Endothelial cell of umbilical vein (primary cell): ENCODE measurements at regions not wholly inside any gene's neighbourhood (a gene's known extent, or its start where the extent isn't known, plus 50 kb on each side); places are given as distances from the start of the nearest gene placed in this dataset.

Experiments
- BruUV-seq: library from RNA; stranded (reverse); fragments of 400-500 nt; replicated peaks from 2 replicates; lab custom pipeline; 2021; lab: Mats Ljungman, UMichigan
- CTCF ChIA-PET: fragments of 300-600, 350-600 bp; sonication (Branson Sonifier 250); formaldehyde crosslinking; loops from one replicate; lab custom pipeline; 2021; ENCODE audit warnings: antibody characterized with exemption, inconsistent platforms; lab: Charles Lee
- POLR2A ChIA-PET: fragments of 300-600, 350-600 bp; sonication (Branson Sonifier 250); formaldehyde crosslinking; loops from one replicate; lab custom pipeline; 2021; ENCODE audit warnings: antibody characterized with exemption, inconsistent platforms; lab: Charles Lee
- DNase-seq: peaks from one replicate; pipeline ENCODE4 v3.0.0-alpha.2; 2011; ENCODE audit warnings: low read depth, low spot score
- FAIRE-seq: peaks from 2 replicates; lab custom pipeline; 2011; peaks lifted over from hg19 to GRCh38; lab: Jason Lieb, UNC
- H2AFZ ChIP-seq: 2 replicates; pipeline ENCODE4 v1.6.0; 2012; ENCODE audit warnings: low read depth, low read length, control low read depth, inconsistent platforms
- H3K27ac ChIP-seq: 2 replicates; pipeline ENCODE4 v1.5.1; 2011; ENCODE audit warnings: low read depth, mild to moderate bottlenecking, control low read depth, low read length, moderate library complexity; ENCODE audit not compliant: insufficient read depth
- H3K27me3 ChIP-seq, 2 experiments: 2 replicates each; pipeline versions ENCODE4 v1.6.0 to v1.6.1; 2011; ENCODE audit warnings: low read length in 2 of 2, mixed read lengths in 1 of 2; ENCODE audit not compliant: control insufficient read depth in 2 of 2, insufficient read depth in 2 of 2
- H3K36me3 ChIP-seq, 2 experiments: 2 replicates in 1 of 2; 3 replicates in 1 of 2; pipeline ENCODE4 v1.5.1; 2011; ENCODE audit warnings: low read length in 2 of 2, mild to moderate bottlenecking in 1 of 2, moderate library complexity in 1 of 2; ENCODE audit not compliant: control insufficient read depth in 2 of 2, insufficient read depth in 2 of 2; ENCODE audit errors: extremely low read depth in 1 of 2
- H3K4me1 ChIP-seq: 3 replicates; pipeline ENCODE4 v1.5.1; 2011; ENCODE audit warnings: mild to moderate bottlenecking, low read length; ENCODE audit not compliant: control insufficient read depth, insufficient read depth; ENCODE audit errors: extremely low read depth
- H3K4me2 ChIP-seq: 2 replicates; pipeline ENCODE4 v1.6.1; 2011; ENCODE audit warnings: low read length, control low read depth, mixed read lengths; ENCODE audit not compliant: insufficient read depth
- H3K4me3 ChIP-seq, 3 experiments: fragments of 200-600 bp in 1 of 3; sonication (generic), shearing (Covaris generic) in 1 of 3; replicated peaks in 1 of 3; 2 replicates each; pipeline ENCODE4 v1.5.1; 2011 to 2016; ENCODE audit warnings: control low read depth in 3 of 3, low read length in 3 of 3, mild to moderate bottlenecking in 2 of 3, inconsistent platforms in 1 of 3, low read depth in 1 of 3, moderate library complexity in 1 of 3; ENCODE audit not compliant: insufficient read depth in 1 of 3
- H3K79me2 ChIP-seq: 2 replicates; pipeline ENCODE4 v1.6.0; 2012; ENCODE audit warnings: low read length, inconsistent platforms; ENCODE audit not compliant: control insufficient read depth, insufficient read depth
- H3K9ac ChIP-seq: replicated peaks from 2 replicates; pipeline ENCODE3; 2011; ENCODE audit warnings: low read length, control low read depth; ENCODE audit not compliant: insufficient read depth; ENCODE audit errors: extremely low read depth
- H3K9me1 ChIP-seq: replicated peaks from 3 replicates; pipeline ENCODE4 v1.6.0; 2011; ENCODE audit warnings: mild to moderate bottlenecking, low read length; ENCODE audit not compliant: control insufficient read depth, insufficient read depth; ENCODE audit errors: extremely low read depth
- H3K9me3 ChIP-seq: replicated peaks from 2 replicates; pipeline ENCODE4 v1.5.1; 2012; ENCODE audit warnings: low read length, inconsistent platforms; ENCODE audit not compliant: control insufficient read depth, insufficient read depth
- H4K20me1 ChIP-seq: replicated peaks from 2 replicates; pipeline ENCODE3; 2011; ENCODE audit warnings: mild to moderate bottlenecking, low read length; ENCODE audit not compliant: control insufficient read depth, insufficient read depth; ENCODE audit errors: extremely low read depth
- CTCF ChIP-seq, 2 donors: IDR thresholded peaks; 1 replicate in 1 of 2; 2 replicates in 1 of 2; pipeline ENCODE4 v1.5.1; 2011; ENCODE audit warnings: low read length in 2 of 2, mild to moderate bottlenecking in 2 of 2, moderate library complexity in 2 of 2, control low read depth in 1 of 2, inconsistent platforms in 1 of 2, low read depth in 1 of 2; ENCODE audit not compliant: insufficient read depth in 1 of 2; ENCODE audit errors: extremely low read depth in 1 of 2
- EZH2 ChIP-seq: IDR thresholded peaks from 2 replicates; pipeline ENCODE4 v1.6.1; 2012; ENCODE audit warnings: borderline replicate concordance, low read depth, mild to moderate bottlenecking, moderate library complexity, low read length, inconsistent platforms; ENCODE audit not compliant: severe bottlenecking
- FOS ChIP-seq: IDR thresholded peaks from 2 replicates; pipeline ENCODE4 v1.6.1; 2011; ENCODE audit warnings: mild to moderate bottlenecking, low read length, moderate library complexity, borderline replicate concordance; ENCODE audit not compliant: insufficient read depth
- GATA2 ChIP-seq: IDR thresholded peaks from 2 replicates; pipeline ENCODE4 v1.7.0; 2011; ENCODE audit warnings: low read depth, mild to moderate bottlenecking, moderate library complexity, mixed read lengths, low read length; ENCODE audit not compliant: insufficient read length, insufficient read depth
- JUN ChIP-seq: IDR thresholded peaks from 2 replicates; pipeline ENCODE4 v1.6.1; 2011; ENCODE audit warnings: borderline replicate concordance, low read depth; ENCODE audit not compliant: insufficient read length, insufficient read depth
- MAX ChIP-seq: IDR thresholded peaks from 2 replicates; pipeline ENCODE4 v1.6.1; 2011; ENCODE audit not compliant: insufficient read depth, insufficient read length
- MYC ChIP-seq: IDR thresholded peaks from one replicate; pipeline ENCODE4 v1.6.1; 2011; ENCODE audit warnings: mild to moderate bottlenecking, low read depth, low read length
- POLR2A ChIP-seq: IDR thresholded peaks from 2 replicates; pipeline ENCODE4 v1.6.1; 2012; ENCODE audit warnings: low read depth, mild to moderate bottlenecking, control low read depth, low read length
- POLR2AphosphoS5 ChIP-seq: IDR thresholded peaks from 2 replicates; pipeline ENCODE4 v1.6.1; 2012; ENCODE audit warnings: low read depth, mild to moderate bottlenecking, control low read depth, low read length, moderate library complexity; ENCODE audit not compliant: insufficient read depth
- dilution Hi-C: fragments of 300-500 bp; cut with MboI; formaldehyde crosslinking; loops from one replicate; pipeline ENCODE4 v1.15.0; 2019; ENCODE audit warnings: low sequenced_read_pairs; ENCODE audit not compliant: extremely low pct_ligation_motif_present
- intact Hi-C: fragments of 100-400 bp; cut with micrococcal nuclease; formaldehyde crosslinking; loops from one replicate; pipeline ENCODE4 v1.10.0; 2022

- H3K4me1 ChIP-seq, result no peaks in the 10 kb centered on the region
- H3K9me3 ChIP-seq, result no peaks in the 10 kb centered on the region
- H3K4me3 ChIP-seq, result no peak overlapping the region
- no peaks in the 10 kb centered on the region for H3K27me3 ChIP-seq
- FAIRE-seq, result no peak
- dilution Hi-C loops (no loop called here), intact Hi-C loops (no loop called here)
- H3K27ac ChIP-seq, result no peak overlapping the region
- no peaks in the 10 kb centered on the region for H3K9me1 ChIP-seq
- ChIA-PET CTCF (interaction anchor here (0.8 to 0.9 kb wide), 2 partner anchors 51 to 711 kb away, joined by 3 read pairs; partner anchors contain the start of gene ALCAM), POLR2A (no interaction called here)
- H2AFZ ChIP-seq, result no peak overlapping the region
- TF ChIP-seq MAX (no peak), CTCF (IDR thresholded peaks at IDR 0.05; ENCODE audit: extremely low read depth in 1 of 2, insufficient read depth in 1 of 2, low read depth in 1 of 2, low read length in 2 of 2) (no peak)
- no peak overlapping the region for H3K9ac ChIP-seq
- H3K79me2 ChIP-seq, result no peaks in the 10 kb centered on the region
- no TSS peak for BruUV-seq
- H4K20me1 ChIP-seq, result no peaks in the 10 kb centered on the region
- no peaks in the 10 kb centered on the region for H3K36me3 ChIP-seq
- no peak overlapping the region for H3K4me2 ChIP-seq
- DNase-seq, result no peak
Measured at GRCh38 chr3:105315815-105316214, 50.9 kb upstream of the ALCAM start.

GRCh38 chr3:105316331-105316730 is 50.4 kb upstream of the ALCAM start:
- no peak overlapping the region for H3K4me2 ChIP-seq
- no peaks in the 10 kb centered on the region for H3K4me1 ChIP-seq
- H3K4me3 ChIP-seq, result no peak overlapping the region
- no peak overlapping the region for H2AFZ ChIP-seq
- dilution Hi-C loops, result no loop called here
- H3K36me3 ChIP-seq, result no peaks in the 10 kb centered on the region
- no TSS peak for BruUV-seq
- no peaks in the 10 kb centered on the region for H3K9me1 ChIP-seq
- CTCF ChIA-PET, result no interaction called here
- POLR2A ChIA-PET, result no interaction called here
- no peak overlapping the region for H3K27ac ChIP-seq
- TF ChIP-seq POLR2A, result no peak
- no peak for TF ChIP-seq CTCF (IDR thresholded peaks at IDR 0.05; ENCODE audit: extremely low read depth in 1 of 2, insufficient read depth in 1 of 2, low read depth in 1 of 2, low read length in 2 of 2)
- no peak for TF ChIP-seq FOS
- TF ChIP-seq GATA2, result no peak
- no peak for TF ChIP-seq POLR2AphosphoS5
- TF ChIP-seq MAX, result no peak
- no peak for TF ChIP-seq MYC
- no peak for TF ChIP-seq EZH2
- TF ChIP-seq JUN, result no peak
- H3K9ac ChIP-seq, result no peak overlapping the region
- no peaks in the 10 kb centered on the region for H3K27me3 ChIP-seq
- no peaks in the 10 kb centered on the region for H4K20me1 ChIP-seq
- intact Hi-C loops, result no loop called here
- H3K9me3 ChIP-seq, result no peaks in the 10 kb centered on the region
- no peak for FAIRE-seq
- H3K79me2 ChIP-seq, result no peaks in the 10 kb centered on the region
- DNase-seq, result no peak
